Fibroblast of skin of left quadriceps (primary cell): ENCODE measurements at regions not wholly inside any gene's neighbourhood (a gene's known extent, or its start where the extent isn't known, plus 50 kb on each side); places are given as distances from the start of the nearest gene placed in this dataset.
"Not testable (repeated sequence)": the region's sequence is repeated elsewhere in the genome, so short reads cannot be mapped to it uniquely, and the experiment has no call there.

Experiments
- DNase-seq, 2 experiments: peaks; one replicate each; pipeline ENCODE4 v3.0.0-alpha.2; 2013; ENCODE audit warnings: low read depth in 2 of 2

DNA sequence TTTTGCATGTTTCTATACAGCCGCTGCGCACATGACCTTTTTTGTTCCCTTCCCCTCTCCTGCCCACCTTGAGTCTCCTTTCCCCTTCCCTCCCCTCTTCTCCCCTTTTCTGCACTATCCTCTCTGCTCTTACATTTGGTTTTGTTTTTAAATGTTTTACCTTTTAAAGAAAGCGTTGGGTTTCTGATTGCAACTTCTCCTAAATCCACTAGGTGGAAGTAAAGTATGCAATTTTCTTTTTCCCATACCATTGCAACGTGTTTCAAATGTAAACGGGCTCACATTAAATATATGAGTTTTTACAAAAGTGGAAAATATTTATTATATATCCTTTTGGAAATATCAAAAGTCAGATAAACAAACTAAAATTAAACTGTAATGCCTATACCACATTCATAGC is 500.9 kb downstream of the DIRAS2 start:
- DNase-seq, result peak in 1 of 2 experiments; percentile 4

- peak in 1 of 2 experiments; percentile 14 for DNase-seq
Measured at GRCh38 chr9:90142580-90142979, 500.0 kb downstream of the DIRAS2 start.

DNA sequence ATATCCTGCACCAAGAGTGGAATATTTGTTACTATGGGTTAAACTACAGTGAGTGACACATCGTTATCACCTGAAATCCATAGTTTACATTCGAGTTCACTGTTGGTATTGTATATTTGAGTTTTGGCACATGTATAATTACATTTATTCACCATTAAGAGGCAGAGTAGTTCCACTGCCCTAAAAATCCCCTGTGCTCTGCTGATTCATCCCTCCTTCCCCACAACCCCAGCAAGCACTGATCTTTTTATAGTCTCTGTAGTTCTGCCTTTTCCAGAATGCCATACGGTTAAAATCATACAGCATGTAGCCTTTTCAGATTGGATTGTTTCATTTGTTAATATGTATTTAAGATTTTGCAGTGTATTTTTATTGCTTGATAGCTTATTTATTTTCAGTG is 495.2 kb downstream of the DIRAS2 start:
- DNase-seq, result no peak

GRCh38 chr9:90156318-90156717 is 486.3 kb downstream of the DIRAS2 start:
- no peak for DNase-seq

GRCh38 chr9:90162326-90162725 is 480.3 kb downstream of the DIRAS2 start:
- DNase-seq, result no peak

DNA sequence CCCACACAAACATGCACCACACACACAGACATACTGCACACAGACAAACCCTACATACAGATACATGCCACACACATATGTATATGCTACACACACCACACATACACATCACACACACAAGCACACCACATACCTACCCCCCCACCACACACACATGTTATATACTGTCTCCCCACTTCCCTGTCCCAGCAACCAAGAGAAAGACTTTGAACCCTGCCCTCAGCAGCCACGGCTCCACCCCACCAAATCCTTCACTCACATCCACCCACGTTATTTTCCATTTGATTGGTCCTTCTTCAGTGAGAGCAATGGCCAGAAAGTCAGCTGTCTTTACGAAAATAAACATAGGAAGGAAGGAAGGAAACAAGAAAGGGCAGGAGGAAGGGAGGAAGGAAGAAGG is 479.8 kb downstream of the DIRAS2 start:
- no peak for DNase-seq

- DNase-seq, result no peak
Measured at GRCh38 chr9:90165281-90165680, 477.3 kb downstream of the DIRAS2 start.

DNA sequence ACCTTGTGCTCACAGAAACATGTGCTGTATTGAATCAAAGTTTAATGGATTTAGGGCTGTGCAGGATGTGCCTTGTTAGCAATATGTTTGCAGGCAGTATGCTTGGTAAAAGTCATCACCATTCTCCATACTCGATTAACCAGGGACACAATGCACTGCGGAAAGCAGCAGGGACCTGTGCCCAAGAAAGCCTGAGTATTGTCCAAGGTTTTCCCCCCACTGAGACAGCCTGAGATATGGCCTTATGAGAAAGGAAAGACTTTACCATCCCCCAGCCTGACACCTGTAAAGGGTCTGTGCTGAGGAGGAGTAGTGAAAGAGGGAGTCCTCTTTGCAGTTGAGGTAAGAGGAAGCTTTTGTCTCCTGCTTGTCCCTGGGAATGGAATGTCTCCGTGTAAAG is 476.2 kb downstream of the DIRAS2 start:
- DNase-seq, result not testable (repeated sequence)

- no peak for DNase-seq
Measured at GRCh38 chr9:90167914-90168313, 474.7 kb downstream of the DIRAS2 start.

DNA sequence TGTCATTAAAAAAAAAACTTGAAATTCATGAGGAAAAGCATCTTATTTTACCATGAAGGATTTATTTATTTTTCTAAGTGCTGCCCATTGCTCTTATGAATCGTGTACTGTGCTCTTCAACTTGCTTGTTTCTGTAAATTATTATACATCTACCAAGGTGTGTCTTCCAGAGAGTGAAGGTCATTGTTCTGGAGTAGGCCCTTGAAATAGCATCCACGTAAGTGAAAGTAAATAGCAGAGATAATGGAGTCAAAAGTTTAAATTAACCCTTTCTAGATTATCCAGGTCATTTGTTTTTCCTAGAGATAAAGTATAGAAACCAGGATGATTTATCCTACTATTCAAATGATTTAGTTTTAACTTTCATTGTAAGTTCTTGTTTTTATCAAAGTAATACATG is 473.1 kb downstream of the DIRAS2 start:
- no peak for DNase-seq

DNA sequence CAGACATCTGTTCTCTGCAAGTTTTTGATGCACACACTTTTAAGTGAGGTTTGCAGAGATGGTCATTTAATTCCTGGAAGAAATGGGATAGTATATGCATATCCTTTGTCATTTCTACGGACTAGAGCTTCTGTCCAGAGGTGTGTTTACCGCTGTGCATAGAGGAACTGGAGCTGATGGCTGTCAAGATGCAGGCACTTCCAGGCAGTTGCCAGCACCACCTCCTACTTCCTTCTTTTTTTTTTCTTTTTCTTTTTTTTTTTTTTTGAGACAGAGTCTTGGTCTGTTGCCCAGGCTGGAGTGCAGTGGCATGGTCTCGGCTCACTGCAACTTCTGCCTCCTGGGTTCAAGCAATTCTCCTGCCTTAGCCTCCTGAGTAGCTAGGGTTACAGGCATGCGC is 468.7 kb downstream of the DIRAS2 start:
- DNase-seq, result not testable (repeated sequence)

GRCh38 chr9:90174346-90174745 is 468.3 kb downstream of the DIRAS2 start:
- DNase-seq, result not testable (repeated sequence)

GRCh38 chr9:90175257-90175656 is 467.4 kb downstream of the DIRAS2 start:
- DNase-seq, result no peak

GRCh38 chr9:90175865-90176264 is 466.8 kb downstream of the DIRAS2 start:
- DNase-seq, result no peak

- DNase-seq, result no peak
Measured at GRCh38 chr9:90176901-90177300, 465.7 kb downstream of the DIRAS2 start.

GRCh38 chr9:90180381-90180780 is 462.2 kb downstream of the DIRAS2 start:
- no peak for DNase-seq

DNA sequence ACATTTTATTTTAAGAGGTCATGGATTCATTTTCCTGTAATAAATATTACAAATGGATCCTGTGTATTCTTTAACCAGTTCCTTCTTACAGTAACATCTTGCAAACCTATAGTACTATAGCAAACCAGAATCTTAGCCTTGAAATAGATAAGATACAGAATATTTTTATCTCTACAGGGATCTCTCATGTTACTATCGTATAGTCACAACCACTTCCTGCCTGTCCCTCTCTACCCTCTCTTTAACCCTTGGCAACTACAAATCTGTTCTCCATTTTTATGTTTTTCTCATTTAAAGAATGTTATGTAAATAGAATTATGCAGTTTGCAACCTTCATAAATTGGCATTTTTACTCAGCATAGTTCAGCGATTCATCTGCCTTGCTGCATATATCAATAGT is 454.0 kb downstream of the DIRAS2 start:
- no peak for DNase-seq

- DNase-seq, result no peak
Measured at GRCh38 chr9:90189306-90189705, 453.3 kb downstream of the DIRAS2 start.

DNA sequence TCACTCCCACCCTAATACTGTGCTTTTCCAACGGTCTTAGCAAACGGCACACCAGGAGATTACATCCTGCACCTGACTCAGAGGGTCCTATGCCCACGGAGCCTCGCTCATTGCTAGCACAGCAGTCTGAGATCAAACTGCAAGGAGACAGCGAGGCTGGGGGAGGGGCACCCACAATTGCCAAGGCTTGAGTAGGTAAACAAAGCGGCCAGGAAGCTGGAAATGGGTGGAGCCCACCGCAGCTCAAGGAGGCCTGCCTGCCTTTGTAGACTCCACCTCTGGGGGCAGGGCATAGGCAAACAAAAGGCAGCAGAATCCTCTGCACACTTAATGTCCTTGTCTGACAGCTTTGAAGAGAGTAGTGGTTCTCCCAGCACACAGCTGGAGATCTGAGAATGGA is 450.2 kb downstream of the DIRAS2 start:
- not testable (repeated sequence) for DNase-seq

GRCh38 chr9:90198956-90199355 is 443.7 kb downstream of the DIRAS2 start:
- DNase-seq, result no peak

- no peak for DNase-seq
Measured at GRCh38 chr9:90201766-90202165, 440.9 kb downstream of the DIRAS2 start.

DNA sequence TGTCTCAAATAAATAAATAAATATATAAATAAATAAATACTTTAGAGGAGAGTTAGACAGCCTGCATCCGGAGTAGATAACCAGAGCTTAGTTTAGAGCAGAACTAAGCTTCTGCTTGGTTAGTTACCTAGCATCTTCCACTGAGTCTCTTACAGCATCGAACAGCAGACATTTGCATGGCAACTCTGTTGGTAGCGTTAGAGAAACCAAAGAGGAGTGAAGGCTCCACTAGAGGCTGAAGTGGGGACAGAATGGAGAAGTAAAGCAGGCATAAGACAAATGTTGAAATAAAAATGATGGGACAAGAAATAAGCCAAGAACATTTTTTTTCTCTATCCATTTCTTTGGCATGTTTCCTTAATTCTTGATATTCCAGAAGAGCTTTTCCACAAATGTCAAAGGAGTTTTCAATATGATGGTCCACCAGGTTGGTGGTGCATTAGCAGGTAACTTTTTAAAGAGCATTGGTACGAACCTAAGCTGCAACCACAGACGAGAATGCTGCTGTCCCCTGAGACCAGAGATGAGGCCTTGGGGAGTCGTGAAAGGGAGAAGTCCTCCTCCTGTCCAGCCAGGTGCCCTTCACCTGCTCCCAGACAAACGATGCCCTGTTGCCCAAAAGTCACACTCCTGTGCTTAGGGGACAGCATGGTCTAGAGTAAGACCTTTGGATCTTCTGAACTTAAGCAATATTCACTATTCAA is 438.3 kb downstream of the DIRAS2 start:
- DNase-seq, result no peak

- not testable (repeated sequence) for DNase-seq
Measured at GRCh38 chr9:90213045-90213444, 429.6 kb downstream of the DIRAS2 start.

GRCh38 chr9:90219548-90220118 is 423.0 kb downstream of the DIRAS2 start:
- DNase-seq, result no peak
